Astrocyte of the spinal cord (primary cell): ENCODE measurements at regions not wholly inside any gene's neighbourhood (a gene's known extent, or its start where the extent isn't known, plus 50 kb on each side); places are given as distances from the start of the nearest gene placed in this dataset.

Experiments used
- DNase-seq: peaks from one replicate; pipeline ENCODE4 v3.0.0; 2011; ENCODE audit warnings: low read depth, low spot score
- H3K4me3 ChIP-seq: 2 replicates; pipeline ENCODE4 v1.5.1; 2011; ENCODE audit warnings: low read depth, mild to moderate bottlenecking, low read length, moderate library complexity
- CTCF ChIP-seq: IDR thresholded peaks from 2 replicates; pipeline ENCODE4 v1.5.1; 2012; ENCODE audit warnings: low read depth, mild to moderate bottlenecking, low read length, inconsistent platforms
- in situ Hi-C: cut with HindIII; loops from 2 replicates; pipeline ENCODE4 v1.10.0; 2017; ENCODE audit warnings: low sequenced_read_pairs

GRCh38 chr3:145118303-145118702 is 1042.7 kb downstream of the PLOD2 start:
- in situ Hi-C loops, result no loop called here
- no peak overlapping the region for H3K4me3 ChIP-seq
- no peak for DNase-seq
- TF ChIP-seq CTCF, result no peak

GRCh38 chr3:145124900-145125678 is 1035.9 kb downstream of the PLOD2 start:
- H3K4me3 ChIP-seq, result no peak overlapping the region
- no peak for TF ChIP-seq CTCF
- DNase-seq, result peak; percentile 19
- in situ Hi-C loops, result no loop called here

- in situ Hi-C loops, result no loop called here
- DNase-seq, result no peak
- no peak overlapping the region for H3K4me3 ChIP-seq
- TF ChIP-seq CTCF, result no peak
Observed at GRCh38 chr3:145133281-145133680, 1027.7 kb downstream of the PLOD2 start.

GRCh38 chr3:145134738-145135137 is 1026.2 kb downstream of the PLOD2 start:
- TF ChIP-seq CTCF, result no peak
- in situ Hi-C loops, result no loop called here
- peak; percentile 4 for DNase-seq
- H3K4me3 ChIP-seq, result no peak overlapping the region

GRCh38 chr3:145144361-145144760 is 1016.6 kb downstream of the PLOD2 start:
- no peak overlapping the region for H3K4me3 ChIP-seq
- DNase-seq, result no peak
- in situ Hi-C loops, result no loop called here
- no peak for TF ChIP-seq CTCF

- in situ Hi-C loops, result no loop called here
- TF ChIP-seq CTCF, result no peak
- no peak for DNase-seq
- no peak overlapping the region for H3K4me3 ChIP-seq
Observed at GRCh38 chr3:145145461-145145860, 1015.5 kb downstream of the PLOD2 start.
